Renal cortex interstitium (tissue), 11 donors: ENCODE measurements at regions not wholly inside any gene's neighbourhood (a gene's known extent, or its start where the extent isn't known, plus 50 kb on each side); places are given as distances from the start of the nearest gene placed in this dataset.
A peak's percentile ranks its signal among the peaks of the same experiment; 100 is the strongest.

Experiments used
- DNase-seq, 11 donors: peaks; one replicate each; pipeline ENCODE4 v3.0.0-alpha.2; 2013; ENCODE audit warnings: low read depth in 9 of 11, low spot score in 4 of 11; ENCODE audit errors: extremely low read depth in 1 of 11

- peak in 6 of 11 donors; percentile 22 to 43 (median 29) for DNase-seq
Measured at GRCh38 chr5:74169701-74170100, 470.8 kb downstream of the ENC1 start.

- no peak for DNase-seq
Measured at GRCh38 chr5:74167930-74168315, 472.6 kb downstream of the ENC1 start.

GRCh38 chr5:74167206-74167929 is 473.2 kb downstream of the ENC1 start:
- no peak for DNase-seq

- DNase-seq: no peak
Measured at GRCh38 chr5:74166064-74166463, 474.5 kb downstream of the ENC1 start.

- DNase-seq: no peak
Measured at GRCh38 chr5:74164725-74165235, 475.7 kb downstream of the ENC1 start.

- no peak for DNase-seq
Measured at GRCh38 chr5:74162524-74162923, 478.0 kb downstream of the ENC1 start.

- no peak for DNase-seq
Measured at GRCh38 chr5:74161170-74161569, 479.4 kb downstream of the ENC1 start.

GRCh38 chr5:74156728-74157383 is 483.7 kb downstream of the ENC1 start:
- DNase-seq: no peak

GRCh38 chr5:74155501-74155900 is 485.0 kb downstream of the ENC1 start:
- DNase-seq: no peak

- no peak for DNase-seq
Measured at GRCh38 chr5:74154526-74154925, 486.0 kb downstream of the ENC1 start.

GRCh38 chr5:74153255-74153790 is 487.2 kb downstream of the ENC1 start:
- DNase-seq: peak in 1 of 11 donors; percentile 18

- no peak for DNase-seq
Measured at GRCh38 chr5:74152625-74153254, 487.8 kb downstream of the ENC1 start.

- no peak for DNase-seq
Measured at GRCh38 chr5:74152136-74152535, 488.4 kb downstream of the ENC1 start.

GRCh38 chr5:74149395-74149794 is 491.1 kb downstream of the ENC1 start:
- no peak for DNase-seq

- DNase-seq: no peak
Measured at GRCh38 chr5:74148321-74148720, 492.2 kb downstream of the ENC1 start.

GRCh38 chr5:74146796-74147195 is 493.7 kb downstream of the ENC1 start:
- peak in 1 of 11 donors; percentile 33 for DNase-seq

GRCh38 chr5:74145951-74146350 is 494.6 kb downstream of the ENC1 start:
- DNase-seq: no peak

- no peak for DNase-seq
Measured at GRCh38 chr5:74143721-74144330, 496.7 kb downstream of the ENC1 start.

- DNase-seq: no peak
Measured at GRCh38 chr5:74143151-74143550, 497.4 kb downstream of the ENC1 start.

- no peak for DNase-seq
Measured at GRCh38 chr5:74141053-74141452, 499.5 kb downstream of the ENC1 start.
